ENCODE measurements at regions not wholly inside any gene's neighbourhood (a gene's known extent, or its start where the extent isn't known, plus 50 kb on each side); places are given as distances from the start of the nearest gene placed in this dataset.

DNA sequence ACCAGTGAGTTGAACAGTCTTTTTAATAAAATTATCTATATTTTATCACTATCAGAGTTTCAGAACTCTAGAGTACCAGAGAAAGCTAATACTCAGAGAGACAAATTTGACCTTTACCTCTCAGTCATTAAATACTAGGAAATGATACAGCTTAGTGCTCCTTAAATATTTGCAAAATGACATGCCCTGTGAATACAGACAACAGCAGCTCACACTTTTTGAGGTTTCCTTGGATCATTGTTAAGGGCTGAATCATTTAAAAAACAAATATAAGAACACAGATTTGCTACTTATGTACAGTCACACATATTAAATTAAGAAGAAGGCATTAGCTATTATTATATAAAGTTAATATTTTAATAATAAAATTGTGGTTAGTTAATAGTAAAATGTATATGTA, 1158.7 kb upstream of the EYS start:
- DNase-seq = no peak

DNA sequence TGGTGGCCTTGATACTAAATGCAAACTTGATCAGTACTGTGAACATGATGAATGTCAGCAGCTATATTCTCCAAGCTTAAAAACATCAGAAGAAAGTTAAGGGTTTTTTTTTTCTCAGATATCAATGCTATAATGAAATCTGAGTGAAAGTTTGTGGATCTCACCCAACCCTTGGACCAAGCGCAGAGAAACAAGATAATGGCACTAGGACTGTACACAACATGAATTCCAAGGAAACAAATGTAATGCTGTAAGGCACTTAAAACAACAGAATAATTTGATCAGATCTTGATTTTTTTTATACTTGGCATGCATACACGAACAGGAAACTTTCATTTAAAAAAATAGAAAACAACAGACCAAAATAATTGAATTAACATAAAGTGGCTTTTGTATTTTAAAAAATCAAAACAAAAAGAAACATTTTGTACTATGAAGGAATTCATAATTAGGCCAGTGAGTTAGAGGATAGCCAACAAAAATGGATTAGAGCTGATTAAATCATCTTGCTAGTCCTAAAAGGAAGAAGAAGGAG, 1154.0 kb upstream of the EYS start:
- DNase-seq = no peak

DNA sequence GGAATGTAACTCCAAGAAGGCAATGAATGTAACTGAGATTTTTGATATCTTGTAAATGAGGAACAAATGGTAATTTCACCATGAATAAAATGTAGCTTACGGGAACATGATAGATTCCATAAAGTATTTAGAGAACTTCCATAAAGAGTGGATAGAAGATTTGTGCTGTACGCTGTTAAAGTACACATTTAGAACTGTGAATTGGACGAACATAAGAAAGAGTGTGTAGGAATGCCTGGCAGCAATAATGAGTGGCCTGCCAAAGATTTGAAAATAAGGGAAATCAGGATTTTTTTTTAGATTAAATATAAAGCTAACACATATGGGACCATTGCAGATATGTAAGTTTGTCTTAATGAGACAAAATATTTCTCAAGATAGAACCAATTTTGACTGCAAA, 1153.3 kb upstream of the EYS start:
- DNase-seq = no peak

DNA sequence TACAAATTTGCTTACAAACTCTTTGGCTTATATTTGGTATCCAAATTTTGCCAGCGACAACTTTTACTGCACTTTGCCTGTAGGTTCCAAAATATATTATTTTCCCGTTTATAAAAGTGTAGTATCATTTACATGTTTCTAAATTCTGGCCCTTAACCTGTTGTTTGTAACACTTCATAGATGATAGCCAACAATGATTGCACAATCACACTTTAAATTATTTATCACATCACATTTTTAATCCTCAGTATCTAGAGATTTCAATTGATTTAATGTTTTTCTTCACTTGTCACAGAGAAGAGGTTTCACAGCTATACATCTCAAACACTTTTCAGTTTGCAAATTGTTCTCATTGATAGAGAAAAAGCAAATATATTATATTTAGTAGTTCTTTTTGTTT, 1151.2 kb upstream of the EYS start:
- DNase-seq = no peak

- DNase-seq = no peak
These were observed 1147.0 kb upstream of the EYS start for GRCh38 chr6:66854014-66854413.

DNA sequence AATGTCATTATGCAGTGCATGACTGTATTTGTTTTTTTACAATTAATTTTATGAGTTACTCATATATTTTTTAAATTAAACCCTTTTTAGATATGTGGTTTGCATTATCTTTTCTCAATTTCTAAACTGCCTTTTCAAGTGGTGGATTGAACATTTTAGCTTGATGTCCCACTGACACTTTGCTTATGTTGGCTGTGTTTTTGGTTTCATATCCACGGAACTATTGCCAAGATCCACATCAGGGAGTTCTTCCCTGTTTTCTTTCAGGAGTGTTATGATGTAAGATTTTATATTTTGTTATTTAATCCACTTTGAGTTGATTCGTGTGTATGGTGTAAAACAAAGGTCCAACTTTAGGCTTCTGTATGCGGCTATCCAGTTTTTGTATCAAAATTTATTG, 1144.9 kb upstream of the EYS start:
- DNase-seq = no peak

GRCh38 chr6:66849843-66850242, 1142.8 kb upstream of the EYS start:
- no peak for DNase-seq

DNA sequence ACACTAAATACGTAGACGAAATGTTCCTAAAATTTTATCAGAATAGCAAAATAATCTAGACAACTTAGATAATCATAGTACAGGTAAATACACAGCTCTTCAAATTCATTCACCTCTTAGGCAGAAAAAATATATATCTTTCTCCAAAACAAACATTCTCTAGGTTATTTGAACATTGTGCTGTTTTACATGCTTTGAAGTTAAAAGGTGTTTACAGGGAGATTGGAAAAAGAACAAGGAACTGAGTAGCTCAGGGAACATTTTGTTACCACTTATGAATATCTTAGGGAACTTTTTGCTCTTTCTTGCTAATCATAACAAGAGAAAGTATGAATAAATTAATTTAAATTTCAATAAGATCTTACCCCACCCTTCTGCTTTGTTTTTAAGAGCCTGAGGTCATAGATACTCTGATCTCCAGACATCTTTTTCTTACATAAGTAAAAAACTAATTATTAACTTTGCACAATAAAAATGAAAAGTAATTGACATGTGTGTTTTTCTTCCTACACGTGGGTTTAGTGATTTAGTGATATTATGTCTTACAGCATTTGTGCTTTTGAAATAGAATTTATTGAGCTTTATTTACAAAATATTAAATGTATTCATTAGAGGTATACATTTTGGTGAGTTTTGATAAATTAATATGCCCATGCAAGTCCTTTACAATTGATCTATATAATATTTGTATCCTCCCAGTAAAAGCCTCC, 1141.4 kb upstream of the EYS start:
- no peak for DNase-seq

- no peak for DNase-seq
These were observed 1131.7 kb upstream of the EYS start for GRCh38 chr6:66838764-66839163.

GRCh38 chr6:66825539-66825938, 1118.5 kb upstream of the EYS start:
- no peak for DNase-seq

DNA sequence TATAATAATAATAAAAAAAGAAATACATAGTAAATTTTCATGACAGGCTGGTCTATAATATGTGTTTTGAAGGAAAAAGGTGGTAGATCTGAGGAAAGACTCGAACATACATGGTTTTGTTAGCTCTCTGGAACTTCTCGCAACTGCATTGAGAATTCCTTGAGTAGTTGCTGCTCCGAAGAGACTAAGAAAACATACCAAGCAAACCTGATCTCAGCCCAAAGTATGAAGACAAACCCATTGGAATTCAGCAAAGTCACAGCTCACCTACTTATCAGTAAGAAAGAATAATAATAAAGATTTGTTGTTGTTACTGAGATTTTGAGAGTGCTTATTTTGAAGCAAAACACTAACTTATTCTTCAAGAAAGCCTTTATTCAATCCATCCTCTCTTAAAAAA, 1107.1 kb upstream of the EYS start:
- no peak for DNase-seq

- DNase-seq = no peak
These were observed 1101.7 kb upstream of the EYS start for GRCh38 chr6:66808771-66809170.

- no peak for DNase-seq
These were observed 1090.0 kb upstream of the EYS start for GRCh38 chr6:66796987-66797386.

GRCh38 chr6:66788579-66788978, 1081.6 kb upstream of the EYS start:
- DNase-seq = no peak

DNA sequence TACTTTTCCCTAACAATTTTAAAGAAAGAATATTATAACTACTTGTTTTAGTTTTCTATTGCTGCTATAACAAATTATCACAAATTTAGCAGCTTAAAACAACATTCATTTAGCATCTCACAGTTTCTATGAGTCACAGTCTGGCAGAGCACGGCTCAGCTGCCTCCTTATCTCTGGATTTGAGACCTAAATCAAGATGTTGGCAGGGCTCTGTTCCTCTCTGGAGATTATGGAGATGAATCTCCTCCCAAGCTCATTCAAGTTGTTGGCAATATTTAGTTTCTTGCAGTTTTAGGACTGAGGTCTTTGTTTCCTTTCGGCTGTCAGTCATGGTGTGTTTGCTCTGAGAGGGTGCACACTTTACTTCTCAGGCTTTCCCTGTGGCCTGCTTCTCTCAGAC, 1065.8 kb upstream of the EYS start:
- DNase-seq = no peak

GRCh38 chr6:66771626-66772025, 1064.6 kb upstream of the EYS start:
- DNase-seq = no peak

DNA sequence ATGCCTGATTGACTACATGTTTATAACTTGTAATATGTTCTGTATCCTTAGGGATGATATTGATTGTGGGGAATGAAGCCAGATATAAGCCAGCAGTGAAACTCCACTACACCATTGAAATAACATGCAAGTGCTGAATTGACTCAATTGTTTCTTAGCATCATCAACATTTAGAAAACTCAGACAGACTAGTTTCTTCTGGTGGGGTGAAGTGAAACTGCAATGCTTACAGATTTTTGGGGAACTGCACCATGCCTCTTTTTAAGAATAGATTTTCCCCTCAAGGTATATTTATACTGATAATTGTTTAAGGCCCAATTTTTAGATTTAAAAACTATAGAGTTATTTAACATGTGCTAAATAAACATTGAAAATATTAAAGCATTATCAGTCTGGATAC, 1044.6 kb upstream of the EYS start:
- DNase-seq = no peak

GRCh38 chr6:66740346-66740745, 1033.3 kb upstream of the EYS start:
- no peak for DNase-seq

GRCh38 chr6:66735106-66735890, 1028.3 kb upstream of the EYS start:
- DNase-seq = no peak

GRCh38 chr6:66731310-66731709, 1024.3 kb upstream of the EYS start:
- DNase-seq = no peak

DNA sequence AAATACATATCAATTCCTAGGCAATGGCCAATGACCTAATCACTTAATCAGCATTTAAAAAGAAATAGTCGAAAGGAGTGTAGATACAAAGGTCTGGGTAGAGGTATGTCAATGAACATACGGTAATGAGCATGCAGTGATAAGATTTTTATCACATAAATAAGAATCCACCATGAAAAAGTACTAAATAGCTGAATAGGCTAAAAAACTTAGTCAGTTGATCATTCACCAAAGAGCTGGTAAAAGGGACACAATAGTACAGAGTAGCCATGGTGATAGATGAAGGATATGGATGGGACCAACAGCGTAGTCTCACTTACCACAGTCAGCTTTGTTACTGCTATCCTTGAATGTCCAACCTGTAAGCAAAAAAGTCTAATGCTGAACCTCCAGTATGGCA, 1018.6 kb upstream of the EYS start:
- no peak for DNase-seq

- DNase-seq = no peak
These were observed 1010.8 kb upstream of the EYS start for GRCh38 chr6:66717801-66718200.

GRCh38 chr6:66699385-66699784, 992.4 kb upstream of the EYS start:
- no peak for DNase-seq

- no peak for DNase-seq
These were observed 982.6 kb upstream of the EYS start for GRCh38 chr6:66689608-66690007.

Measured in activated T-cell treated with anti-CD3 and anti-CD28 coated beads, Interleukin-2, amount 50 U/mL, for 1 hour (primary cell).